GM21447 (cell line): ENCODE measurements at regions not wholly inside any gene's neighbourhood (a gene's known extent, or its start where the extent isn't known, plus 50 kb on each side); places are given as distances from the start of the nearest gene placed in this dataset.

ENCODE experiments used
- ATAC-seq: cut with Tn5 transposase; IDR thresholded peaks from one replicate; pipeline ENCODE4 v1.9.1; 2021; ENCODE audit not compliant: unreplicated experiment

- ATAC-seq, result no peak
Measured at GRCh38 chr4:156503119-156503518, 468.5 kb downstream of the PDGFC start.

- no peak for ATAC-seq
Measured at GRCh38 chr4:156501962-156502361, 469.6 kb downstream of the PDGFC start.

- no peak for ATAC-seq
Measured at GRCh38 chr4:156499684-156500083, 471.9 kb downstream of the PDGFC start.

- ATAC-seq, result no peak
Measured at GRCh38 chr4:156497486-156497885, 474.1 kb downstream of the PDGFC start.

- no peak for ATAC-seq
Measured at GRCh38 chr4:156496797-156497196, 474.8 kb downstream of the PDGFC start.

- ATAC-seq, result no peak
Measured at GRCh38 chr4:156495836-156496235, 475.8 kb downstream of the PDGFC start.

- ATAC-seq, result no peak
Measured at GRCh38 chr4:156495091-156495490, 476.5 kb downstream of the PDGFC start.

- no peak for ATAC-seq
Measured at GRCh38 chr4:156493858-156494257, 477.7 kb downstream of the PDGFC start.

GRCh38 chr4:156487107-156487506 lies 484.5 kb downstream of the PDGFC start:
- no peak for ATAC-seq

GRCh38 chr4:156481845-156482244 lies 489.8 kb downstream of the PDGFC start:
- ATAC-seq, result no peak

- no peak for ATAC-seq
Measured at GRCh38 chr4:156477636-156478035, 494.0 kb downstream of the PDGFC start.

GRCh38 chr4:156476359-156476758 lies 495.2 kb downstream of the PDGFC start:
- ATAC-seq, result no peak

- no peak for ATAC-seq
Measured at GRCh38 chr4:156475322-156475721, 496.3 kb downstream of the PDGFC start.

- no peak for ATAC-seq
Measured at GRCh38 chr4:156473151-156473550, 498.4 kb downstream of the PDGFC start.

GRCh38 chr4:156472624-156473023 lies 499.0 kb downstream of the PDGFC start:
- ATAC-seq, result no peak

GRCh38 chr4:156459584-156459983 lies 505.9 kb upstream of the CTSO start:
- ATAC-seq, result no peak

GRCh38 chr4:156456830-156457229 lies 503.2 kb upstream of the CTSO start:
- no peak for ATAC-seq

- ATAC-seq, result no peak
Measured at GRCh38 chr4:156443488-156443887, 489.8 kb upstream of the CTSO start.

- ATAC-seq, result no peak
Measured at GRCh38 chr4:156442912-156443311, 489.2 kb upstream of the CTSO start.

GRCh38 chr4:156439576-156440200 lies 486.0 kb upstream of the CTSO start:
- ATAC-seq, result no peak

GRCh38 chr4:156437666-156438065 lies 484.0 kb upstream of the CTSO start:
- no peak for ATAC-seq

- no peak for ATAC-seq
Measured at GRCh38 chr4:156422576-156422975, 468.9 kb upstream of the CTSO start.

GRCh38 chr4:156420623-156421022 lies 467.0 kb upstream of the CTSO start:
- no peak for ATAC-seq
